HEK293 (cell line): ENCODE measurements at regions not wholly inside any gene's neighbourhood (a gene's known extent, or its start where the extent isn't known, plus 50 kb on each side); places are given as distances from the start of the nearest gene placed in this dataset.

Source experiments
- CTCF ChIA-PET: fragments of 350-600 bp; formaldehyde crosslinking; extraction: SDS; loops from one replicate; lab custom pipeline; 2021; ENCODE audit warnings: antibody characterized with exemption; lab: Yijun Ruan, JAX
- POLR2A ChIA-PET: fragments of 300-600 bp; formaldehyde crosslinking; extraction: SDS; loops from one replicate; lab custom pipeline; 2020; ENCODE audit warnings: antibody characterized with exemption, inconsistent platforms; lab: Yijun Ruan, JAX
- H3K27ac ChIP-seq: fragments of 200-500 bp; sonication (Bioruptor generic); 2 replicates; pipeline ENCODE4 v1.5.1; 2014; ENCODE audit warnings: low read depth, low read length, control low read depth, inconsistent platforms; ENCODE audit errors: extremely low read depth
- H3K36me3 ChIP-seq, 2 experiments: fragments of 200-500 bp in 1 of 2; sonication (Bioruptor generic) in 1 of 2; 1 replicate in 1 of 2; 2 replicates in 1 of 2; pipeline ENCODE4 v1.5.1; 2014 to 2017; ENCODE audit warnings: inconsistent platforms in 2 of 2, low read length in 2 of 2; ENCODE audit not compliant: control insufficient read depth in 2 of 2, insufficient read depth in 1 of 2
- H3K4me1 ChIP-seq: fragments of 200-500 bp; sonication (Bioruptor generic); 2 replicates; pipeline ENCODE4 v1.5.1; 2014; ENCODE audit warnings: mild to moderate bottlenecking, low read length, inconsistent platforms; ENCODE audit not compliant: control insufficient read depth, insufficient read depth
- H3K4me3 ChIP-seq: 2 replicates; pipeline ENCODE4 v1.5.1; 2011; ENCODE audit warnings: low read depth, mild to moderate bottlenecking, control low read depth, low read length, moderate library complexity
- H3K9me3 ChIP-seq: fragments of 200-500 bp; sonication (Bioruptor generic); 2 replicates; pipeline ENCODE4 v1.5.1; 2014; ENCODE audit warnings: low read depth, low read length, inconsistent platforms; ENCODE audit not compliant: control insufficient read depth, insufficient read depth
- EGR2 ChIP-seq: fragments of 450-650 bp; formaldehyde crosslinking; IDR thresholded peaks from 2 replicates; pipeline ENCODE4 v1.5.1; 2016; ENCODE audit warnings: low read depth, missing biosample characterization, missing genetic modification characterization
- KLF1 ChIP-seq: fragments of 450-650 bp; formaldehyde crosslinking; IDR thresholded peaks from 2 replicates; pipeline ENCODE4 v1.5.1; 2016; ENCODE audit warnings: missing biosample characterization, missing genetic modification characterization
- SALL2 ChIP-seq: fragments of 450-650 bp; formaldehyde crosslinking; IDR thresholded peaks from 2 replicates; pipeline ENCODE4 v1.5.0; 2017; ENCODE audit warnings: missing biosample characterization, mild to moderate bottlenecking, missing genetic modification characterization, borderline replicate concordance
- TRIM28 ChIP-seq: IDR thresholded peaks from 2 replicates; pipeline ENCODE4 v1.6.1; 2011; ENCODE audit warnings: low read length, control low read depth, borderline replicate concordance
- YY2 ChIP-seq: fragments of 450-650 bp; formaldehyde crosslinking; IDR thresholded peaks from 2 replicates; pipeline ENCODE4 v1.5.1; 2016; ENCODE audit warnings: missing biosample characterization, missing genetic modification characterization
- ZFP37 ChIP-seq: fragments of 450-650 bp; formaldehyde crosslinking; IDR thresholded peaks from 2 replicates; pipeline ENCODE4 v1.5.1; 2016; ENCODE audit warnings: missing biosample characterization, missing genetic modification characterization
- ZNF274 ChIP-seq, 2 experiments: fragments of 200-500 bp in 1 of 2; fragments of 450-650 bp in 1 of 2; sonication (Bioruptor generic) in 1 of 2; formaldehyde crosslinking in 1 of 2; IDR thresholded peaks; 2 replicates each; pipeline versions ENCODE4 v1.5.1 to v1.6.1; 2014 to 2016; ENCODE audit warnings: borderline replicate concordance in 1 of 2, inconsistent platforms in 1 of 2, low read length in 1 of 2, missing biosample characterization in 1 of 2, missing genetic modification characterization in 1 of 2
- ZNF37A ChIP-seq: fragments of 450-650 bp; IDR thresholded peaks from 2 replicates; pipeline ENCODE4 v1.5.1; 2018; ENCODE audit warnings: missing biosample characterization, missing genetic modification characterization
- ZNF394 ChIP-seq: fragments of 450-650 bp; formaldehyde crosslinking; IDR thresholded peaks from 2 replicates; pipeline ENCODE4 v1.5.1; 2016; ENCODE audit warnings: missing biosample characterization, missing genetic modification characterization, mild to moderate bottlenecking, moderate library complexity, borderline replicate concordance
- ZNF600 ChIP-seq: fragments of 450-650 bp; formaldehyde crosslinking; IDR thresholded peaks from 2 replicates; pipeline ENCODE4 v1.5.1; 2016; ENCODE audit warnings: missing biosample characterization, missing genetic modification characterization
- TF ChIP-seq, protein P1 (sequence below): IDR thresholded peaks from 2 replicates; pipeline ENCODE4 v1.6.1; 2011; ENCODE audit warnings: mild to moderate bottlenecking, low read depth, low read length, borderline replicate concordance
- TF ChIP-seq, protein P2 (sequence below): fragments of 450-650 bp; formaldehyde crosslinking; IDR thresholded peaks from 2 replicates; pipeline ENCODE4 v1.5.1; 2016; ENCODE audit warnings: missing biosample characterization, missing genetic modification characterization
- TF ChIP-seq, protein P3 (sequence below): fragments of 450-650 bp; formaldehyde crosslinking; IDR thresholded peaks from 2 replicates; pipeline ENCODE4 v1.5.1; 2017; ENCODE audit warnings: missing biosample characterization, missing genetic modification characterization
- TF ChIP-seq, protein P4 (sequence below): fragments of 450-650 bp; formaldehyde crosslinking; IDR thresholded peaks from 2 replicates; pipeline ENCODE4 v1.5.1; 2017; ENCODE audit warnings: missing biosample characterization, missing genetic modification characterization
- TF ChIP-seq, protein P5 (sequence below): fragments of 450-650 bp; formaldehyde crosslinking; IDR thresholded peaks from 2 replicates; pipeline ENCODE4 v1.5.1; 2016; ENCODE audit warnings: missing biosample characterization, missing genetic modification characterization, borderline replicate concordance
- TF ChIP-seq, protein P6 (sequence below): fragments of 450-650 bp; formaldehyde crosslinking; IDR thresholded peaks from 2 replicates; pipeline ENCODE4 v1.5.0; 2017; ENCODE audit warnings: missing biosample characterization, missing genetic modification characterization, borderline replicate concordance

DNA sequence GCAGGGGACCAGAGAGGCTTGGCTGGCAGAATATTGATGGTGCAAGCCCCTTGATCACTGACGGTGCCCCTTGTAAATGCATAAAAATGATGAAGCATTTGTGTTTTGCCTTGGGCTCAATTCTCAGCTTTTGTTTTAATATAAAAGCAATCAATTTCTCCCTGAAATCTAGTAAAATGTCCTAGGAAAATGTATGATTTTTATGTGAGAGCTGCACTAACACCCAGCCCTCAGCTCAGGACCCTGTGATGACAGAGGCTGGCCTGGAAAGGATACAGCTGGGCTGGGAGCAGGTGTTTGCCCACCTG is 84.7 kb upstream of the PHACTR3 start:
- Histone ChIP-seq H3K36me3 (no peaks in the 10 kb centered on the region), H3K4me3 (no peak overlapping the region), H3K27ac (no peak overlapping the region), H3K9me3 (no peaks in the 10 kb centered on the region), H3K4me1 (no peaks in the 10 kb centered on the region)
- CTCF ChIA-PET = interaction anchor here (0.6 to 1.8 kb wide), 5 partner anchors 9 to 51 kb away, joined by 3 to 9 read pairs (median 4); no protein-coding TSS in a partner anchor
- POLR2A ChIA-PET = no interaction called here
- TF ChIP-seq ZNF37A (tag by site-specific recombination) (no peak), ZFP37 (tag by site-specific recombination) (no peak), ZNF600 (no peak), TRIM28 (no peak), YY2 (tag by site-specific recombination) (no peak), KLF1 (tag by site-specific recombination) (no peak), ZNF274 (IDR thresholded peaks at IDR 0.05; ENCODE audit: low read length) (no peak), ZNF274 (tag by site-specific recombination; IDR thresholded peaks at IDR 0.05; ENCODE audit: borderline replicate concordance) (no peak), SALL2 (tag by site-specific recombination) (no peak), ZNF394 (tag by site-specific recombination) (no peak), EGR2 (tag by site-specific recombination) (no peak)
- TF ChIP-seq, protein P1, sequence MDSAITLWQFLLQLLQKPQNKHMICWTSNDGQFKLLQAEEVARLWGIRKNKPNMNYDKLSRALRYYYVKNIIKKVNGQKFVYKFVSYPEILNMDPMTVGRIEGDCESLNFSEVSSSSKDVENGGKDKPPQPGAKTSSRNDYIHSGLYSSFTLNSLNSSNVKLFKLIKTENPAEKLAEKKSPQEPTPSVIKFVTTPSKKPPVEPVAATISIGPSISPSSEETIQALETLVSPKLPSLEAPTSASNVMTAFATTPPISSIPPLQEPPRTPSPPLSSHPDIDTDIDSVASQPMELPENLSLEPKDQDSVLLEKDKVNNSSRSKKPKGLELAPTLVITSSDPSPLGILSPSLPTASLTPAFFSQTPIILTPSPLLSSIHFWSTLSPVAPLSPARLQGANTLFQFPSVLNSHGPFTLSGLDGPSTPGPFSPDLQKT = no peak
- TF ChIP-seq, protein P2, sequence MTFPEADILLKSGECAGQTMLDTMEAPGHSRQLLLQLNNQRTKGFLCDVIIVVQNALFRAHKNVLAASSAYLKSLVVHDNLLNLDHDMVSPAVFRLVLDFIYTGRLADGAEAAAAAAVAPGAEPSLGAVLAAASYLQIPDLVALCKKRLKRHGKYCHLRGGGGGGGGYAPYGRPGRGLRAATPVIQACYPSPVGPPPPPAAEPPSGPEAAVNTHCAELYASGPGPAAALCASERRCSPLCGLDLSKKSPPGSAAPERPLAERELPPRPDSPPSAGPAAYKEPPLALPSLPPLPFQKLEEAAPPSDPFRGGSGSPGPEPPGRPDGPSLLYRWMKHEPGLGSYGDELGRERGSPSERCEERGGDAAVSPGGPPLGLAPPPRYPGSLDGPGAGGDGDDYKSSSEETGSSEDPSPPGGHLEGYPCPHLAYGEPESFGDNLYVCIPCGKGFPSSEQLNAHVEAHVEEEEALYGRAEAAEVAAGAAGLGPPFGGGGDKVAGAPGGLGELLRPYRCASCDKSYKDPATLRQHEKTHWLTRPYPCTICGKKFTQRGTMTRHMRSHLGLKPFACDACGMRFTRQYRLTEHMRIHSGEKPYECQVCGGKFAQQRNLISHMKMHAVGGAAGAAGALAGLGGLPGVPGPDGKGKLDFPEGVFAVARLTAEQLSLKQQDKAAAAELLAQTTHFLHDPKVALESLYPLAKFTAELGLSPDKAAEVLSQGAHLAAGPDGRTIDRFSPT (tag by site-specific recombination) = no peak
- TF ChIP-seq, protein P3, sequence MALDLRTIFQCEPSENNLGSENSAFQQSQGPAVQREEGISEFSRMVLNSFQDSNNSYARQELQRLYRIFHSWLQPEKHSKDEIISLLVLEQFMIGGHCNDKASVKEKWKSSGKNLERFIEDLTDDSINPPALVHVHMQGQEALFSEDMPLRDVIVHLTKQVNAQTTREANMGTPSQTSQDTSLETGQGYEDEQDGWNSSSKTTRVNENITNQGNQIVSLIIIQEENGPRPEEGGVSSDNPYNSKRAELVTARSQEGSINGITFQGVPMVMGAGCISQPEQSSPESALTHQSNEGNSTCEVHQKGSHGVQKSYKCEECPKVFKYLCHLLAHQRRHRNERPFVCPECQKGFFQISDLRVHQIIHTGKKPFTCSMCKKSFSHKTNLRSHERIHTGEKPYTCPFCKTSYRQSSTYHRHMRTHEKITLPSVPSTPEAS (tag by site-specific recombination) = no peak
- TF ChIP-seq, protein P4, sequence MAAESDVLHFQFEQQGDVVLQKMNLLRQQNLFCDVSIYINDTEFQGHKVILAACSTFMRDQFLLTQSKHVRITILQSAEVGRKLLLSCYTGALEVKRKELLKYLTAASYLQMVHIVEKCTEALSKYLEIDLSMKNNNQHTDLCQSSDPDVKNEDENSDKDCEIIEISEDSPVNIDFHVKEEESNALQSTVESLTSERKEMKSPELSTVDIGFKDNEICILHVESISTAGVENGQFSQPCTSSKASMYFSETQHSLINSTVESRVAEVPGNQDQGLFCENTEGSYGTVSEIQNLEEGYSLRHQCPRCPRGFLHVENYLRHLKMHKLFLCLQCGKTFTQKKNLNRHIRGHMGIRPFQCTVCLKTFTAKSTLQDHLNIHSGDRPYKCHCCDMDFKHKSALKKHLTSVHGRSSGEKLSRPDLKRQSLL = no peak
- TF ChIP-seq, protein P5, sequence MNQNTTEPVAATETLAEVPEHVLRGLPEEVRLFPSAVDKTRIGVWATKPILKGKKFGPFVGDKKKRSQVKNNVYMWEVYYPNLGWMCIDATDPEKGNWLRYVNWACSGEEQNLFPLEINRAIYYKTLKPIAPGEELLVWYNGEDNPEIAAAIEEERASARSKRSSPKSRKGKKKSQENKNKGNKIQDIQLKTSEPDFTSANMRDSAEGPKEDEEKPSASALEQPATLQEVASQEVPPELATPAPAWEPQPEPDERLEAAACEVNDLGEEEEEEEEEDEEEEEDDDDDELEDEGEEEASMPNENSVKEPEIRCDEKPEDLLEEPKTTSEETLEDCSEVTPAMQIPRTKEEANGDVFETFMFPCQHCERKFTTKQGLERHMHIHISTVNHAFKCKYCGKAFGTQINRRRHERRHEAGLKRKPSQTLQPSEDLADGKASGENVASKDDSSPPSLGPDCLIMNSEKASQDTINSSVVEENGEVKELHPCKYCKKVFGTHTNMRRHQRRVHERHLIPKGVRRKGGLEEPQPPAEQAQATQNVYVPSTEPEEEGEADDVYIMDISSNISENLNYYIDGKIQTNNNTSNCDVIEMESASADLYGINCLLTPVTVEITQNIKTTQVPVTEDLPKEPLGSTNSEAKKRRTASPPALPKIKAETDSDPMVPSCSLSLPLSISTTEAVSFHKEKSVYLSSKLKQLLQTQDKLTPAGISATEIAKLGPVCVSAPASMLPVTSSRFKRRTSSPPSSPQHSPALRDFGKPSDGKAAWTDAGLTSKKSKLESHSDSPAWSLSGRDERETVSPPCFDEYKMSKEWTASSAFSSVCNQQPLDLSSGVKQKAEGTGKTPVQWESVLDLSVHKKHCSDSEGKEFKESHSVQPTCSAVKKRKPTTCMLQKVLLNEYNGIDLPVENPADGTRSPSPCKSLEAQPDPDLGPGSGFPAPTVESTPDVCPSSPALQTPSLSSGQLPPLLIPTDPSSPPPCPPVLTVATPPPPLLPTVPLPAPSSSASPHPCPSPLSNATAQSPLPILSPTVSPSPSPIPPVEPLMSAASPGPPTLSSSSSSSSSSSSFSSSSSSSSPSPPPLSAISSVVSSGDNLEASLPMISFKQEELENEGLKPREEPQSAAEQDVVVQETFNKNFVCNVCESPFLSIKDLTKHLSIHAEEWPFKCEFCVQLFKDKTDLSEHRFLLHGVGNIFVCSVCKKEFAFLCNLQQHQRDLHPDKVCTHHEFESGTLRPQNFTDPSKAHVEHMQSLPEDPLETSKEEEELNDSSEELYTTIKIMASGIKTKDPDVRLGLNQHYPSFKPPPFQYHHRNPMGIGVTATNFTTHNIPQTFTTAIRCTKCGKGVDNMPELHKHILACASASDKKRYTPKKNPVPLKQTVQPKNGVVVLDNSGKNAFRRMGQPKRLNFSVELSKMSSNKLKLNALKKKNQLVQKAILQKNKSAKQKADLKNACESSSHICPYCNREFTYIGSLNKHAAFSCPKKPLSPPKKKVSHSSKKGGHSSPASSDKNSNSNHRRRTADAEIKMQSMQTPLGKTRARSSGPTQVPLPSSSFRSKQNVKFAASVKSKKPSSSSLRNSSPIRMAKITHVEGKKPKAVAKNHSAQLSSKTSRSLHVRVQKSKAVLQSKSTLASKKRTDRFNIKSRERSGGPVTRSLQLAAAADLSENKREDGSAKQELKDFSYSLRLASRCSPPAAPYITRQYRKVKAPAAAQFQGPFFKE (tag by site-specific recombination) = no peak
- TF ChIP-seq, protein P6, sequence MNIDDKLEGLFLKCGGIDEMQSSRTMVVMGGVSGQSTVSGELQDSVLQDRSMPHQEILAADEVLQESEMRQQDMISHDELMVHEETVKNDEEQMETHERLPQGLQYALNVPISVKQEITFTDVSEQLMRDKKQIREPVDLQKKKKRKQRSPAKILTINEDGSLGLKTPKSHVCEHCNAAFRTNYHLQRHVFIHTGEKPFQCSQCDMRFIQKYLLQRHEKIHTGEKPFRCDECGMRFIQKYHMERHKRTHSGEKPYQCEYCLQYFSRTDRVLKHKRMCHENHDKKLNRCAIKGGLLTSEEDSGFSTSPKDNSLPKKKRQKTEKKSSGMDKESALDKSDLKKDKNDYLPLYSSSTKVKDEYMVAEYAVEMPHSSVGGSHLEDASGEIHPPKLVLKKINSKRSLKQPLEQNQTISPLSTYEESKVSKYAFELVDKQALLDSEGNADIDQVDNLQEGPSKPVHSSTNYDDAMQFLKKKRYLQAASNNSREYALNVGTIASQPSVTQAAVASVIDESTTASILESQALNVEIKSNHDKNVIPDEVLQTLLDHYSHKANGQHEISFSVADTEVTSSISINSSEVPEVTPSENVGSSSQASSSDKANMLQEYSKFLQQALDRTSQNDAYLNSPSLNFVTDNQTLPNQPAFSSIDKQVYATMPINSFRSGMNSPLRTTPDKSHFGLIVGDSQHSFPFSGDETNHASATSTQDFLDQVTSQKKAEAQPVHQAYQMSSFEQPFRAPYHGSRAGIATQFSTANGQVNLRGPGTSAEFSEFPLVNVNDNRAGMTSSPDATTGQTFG = no peak
